A549 (cell line): ENCODE measurements at regions not wholly inside any gene's neighbourhood (a gene's known extent, or its start where the extent isn't known, plus 50 kb on each side); places are given as distances from the start of the nearest gene placed in this dataset.

ENCODE experiments used
- ATAC-seq, 2 experiments: fragments of 200-7000 bp in 1 of 2; fragments of >200 bp in 1 of 2; cut with Nextera tagmentation in 1 of 2; cut with Tn5 transposase in 1 of 2; 3 replicates each; pipeline versions ENCODE4 v1.8.0 to v1.9.1; 2018 to 2020; ENCODE audit warnings: mild to moderate bottlenecking in 1 of 2, moderate library complexity in 1 of 2
- CTCF ChIA-PET: fragments of 300-600 bp; sonication (Branson Sonifier 250); formaldehyde crosslinking; extraction: SDS; loops from one replicate; lab custom pipeline; 2021; ENCODE audit warnings: antibody characterized with exemption, inconsistent platforms; lab: Yijun Ruan, JAX
- POLR2A ChIA-PET: fragments of 350-600 bp; formaldehyde crosslinking; extraction: SDS; loops from one replicate; lab custom pipeline; 2021; ENCODE audit warnings: antibody characterized with exemption, inconsistent platforms; lab: Yijun Ruan, JAX
- DNase-seq, 2 experiments: peaks; one replicate each; pipeline versions ENCODE4 v3.0.0 to v3.0.0-alpha.2; 2011 to 2016; ENCODE audit warnings: low read depth in 1 of 2, low spot score in 1 of 2
- FAIRE-seq: peaks from 2 replicates; lab custom pipeline; 2011; peaks lifted over from hg19 to GRCh38; lab: Jason Lieb, UNC
- H3K27ac ChIP-seq, 2 experiments: fragments of >200 bp; sonication (Bioruptor Twin); formaldehyde crosslinking; 3 replicates each; pipeline ENCODE4 v1.5.1; 2016 to 2017
- H3K4me1 ChIP-seq: fragments of >200 bp; sonication (Bioruptor Twin); formaldehyde crosslinking; 3 replicates; pipeline ENCODE4 v1.6.1; 2016
- H3K4me2 ChIP-seq: fragments of >200 bp; sonication (Bioruptor Twin); formaldehyde crosslinking; 3 replicates; pipeline ENCODE4 v1.6.1; 2016
- H3K4me3 ChIP-seq: fragments of >200 bp; sonication (Bioruptor Twin); formaldehyde crosslinking; 3 replicates; pipeline ENCODE4 v1.5.1; 2016
- H3K9me3 ChIP-seq: fragments of >200 bp; sonication (Bioruptor Twin); formaldehyde crosslinking; 3 replicates; pipeline ENCODE4 v1.6.1; 2016
- ATOH8 ChIP-seq: fragments of 250-450 bp; sonication (Bioruptor Pico); IDR thresholded peaks from 2 replicates; pipeline ENCODE4 v1.5.0; 2020; ENCODE audit warnings: low read depth, mild to moderate bottlenecking, moderate library complexity
- CHD4 ChIP-seq: fragments of 200-600 bp; sonication (generic); IDR thresholded peaks from 2 replicates; pipeline ENCODE4 v1.6.1; 2016; ENCODE audit warnings: antibody characterized with exemption, mild to moderate bottlenecking, borderline replicate concordance
- CTCF ChIP-seq: fragments of >200 bp; sonication (Bioruptor Twin); formaldehyde crosslinking; IDR thresholded peaks from 3 replicates; pipeline ENCODE4 v1.5.1; 2016
- E2F6 ChIP-seq: IDR thresholded peaks from 2 replicates; pipeline ENCODE4 v1.6.1; 2012; ENCODE audit warnings: low read depth, borderline replicate concordance
- EHF ChIP-seq: fragments of 250-450 bp; sonication (Bioruptor Pico); IDR thresholded peaks from 2 replicates; pipeline ENCODE4 v1.5.0; 2020; ENCODE audit warnings: mild to moderate bottlenecking
- EP300 ChIP-seq, 2 experiments: fragments of >200 bp; sonication (Bioruptor Twin); formaldehyde crosslinking; IDR thresholded peaks; 2 replicates in 1 of 2; 3 replicates in 1 of 2; pipeline ENCODE4 v1.6.1; 2016 to 2017
- FOSB ChIP-seq: fragments of 250-450 bp; sonication (Bioruptor Pico); IDR thresholded peaks from 2 replicates; pipeline ENCODE4 v1.5.0; 2020; ENCODE audit warnings: mild to moderate bottlenecking, moderate library complexity
- FOXS1 ChIP-seq: fragments of 250-450 bp; sonication (Bioruptor Pico); IDR thresholded peaks from 2 replicates; pipeline ENCODE4 v1.5.0; 2020; ENCODE audit warnings: mild to moderate bottlenecking, moderate library complexity
- GATA3 ChIP-seq: IDR thresholded peaks from 2 replicates; pipeline ENCODE4 v1.6.1; 2012; ENCODE audit warnings: borderline replicate concordance
- HES2 ChIP-seq: fragments of >200 bp; sonication (Bioruptor Twin); formaldehyde crosslinking; IDR thresholded peaks from 2 replicates; pipeline ENCODE4 v1.6.1; 2016
- HOXB13 ChIP-seq: fragments of 250-450 bp; sonication (Bioruptor Pico); IDR thresholded peaks from 2 replicates; pipeline ENCODE4 v1.5.0; 2020; ENCODE audit warnings: low read depth, mild to moderate bottlenecking, moderate library complexity
- HOXB5 ChIP-seq: fragments of 250-450 bp; sonication (Bioruptor Pico); IDR thresholded peaks from 2 replicates; pipeline ENCODE4 v1.5.0; 2020; ENCODE audit warnings: mild to moderate bottlenecking, moderate library complexity
- JUNB ChIP-seq: fragments of >200 bp; sonication (Bioruptor Twin); formaldehyde crosslinking; IDR thresholded peaks from 2 replicates; pipeline ENCODE4 v1.6.1; 2016
- MAZ ChIP-seq: fragments of 150-350 bp; IDR thresholded peaks from 2 replicates; pipeline ENCODE4 v1.6.1; 2014; ENCODE audit warnings: antibody characterized with exemption, low read depth, low read length, borderline replicate concordance
- NPAS2 ChIP-seq: fragments of 250-450 bp; sonication (Bioruptor Pico); IDR thresholded peaks from 2 replicates; pipeline ENCODE4 v1.8.0; 2022; ENCODE audit warnings: mild to moderate bottlenecking, moderate library complexity, borderline replicate concordance
- POLR2AphosphoS2 ChIP-seq: conservative IDR thresholded peaks from 2 replicates; pipeline ENCODE4 v1.6.1; 2012; ENCODE audit warnings: low read length, improper control_type of control experiment, inconsistent platforms
- RAD21 ChIP-seq, 2 experiments: fragments of >200 bp in 1 of 2; sonication (Bioruptor Twin) in 1 of 2; formaldehyde crosslinking in 1 of 2; IDR thresholded peaks in 1 of 2; conservative IDR thresholded peaks in 1 of 2; 2 replicates in 1 of 2; 3 replicates in 1 of 2; pipeline ENCODE4 v1.6.1; 2012 to 2018; ENCODE audit warnings: inconsistent platforms in 1 of 2
- REST ChIP-seq: fragments of 200-600 bp; sonication (generic); IDR thresholded peaks from 2 replicates; pipeline ENCODE4 v1.6.1; 2016; ENCODE audit warnings: antibody characterized with exemption, mild to moderate bottlenecking, moderate library complexity
- RNF2 ChIP-seq: fragments of 200-600 bp; sonication (generic); IDR thresholded peaks from 2 replicates; pipeline ENCODE4 v1.6.1; 2016; ENCODE audit warnings: low read depth, mild to moderate bottlenecking, antibody characterized with exemption, moderate library complexity, borderline replicate concordance
- ZFP36 ChIP-seq: fragments of 450-650 bp; IDR thresholded peaks from 2 replicates; pipeline ENCODE4 v1.6.1; 2014; ENCODE audit warnings: borderline replicate concordance; ENCODE audit not compliant: partially characterized antibody
- ZNF302 ChIP-seq: fragments of 250-450 bp; sonication (Bioruptor Pico); IDR thresholded peaks from 2 replicates; pipeline ENCODE4 v1.9.0; 2021; ENCODE audit warnings: inconsistent platforms, mild to moderate bottlenecking, moderate library complexity
- ZSCAN20 ChIP-seq: fragments of 250-450 bp; sonication (Bioruptor Pico); IDR thresholded peaks from 2 replicates; pipeline ENCODE4 v1.8.0; 2022; ENCODE audit warnings: mild to moderate bottlenecking, moderate library complexity
- WGBS: methylation state at CpG from one replicate; pipeline ENCODE4 v1.1.6; 2017; ENCODE audit errors: missing lambda C conversion rate; 5-methylcytosine and 5-hydroxymethylcytosine counted together

GRCh38 chr1:200291106-200291505, 118.7 kb downstream of the ZNF281 start:
- no peak for FAIRE-seq
- H3K9me3 ChIP-seq, result no peaks in the 10 kb centered on the region
- CTCF ChIA-PET, result interaction anchor here (1.3 to 1.6 kb wide), 2 partner anchors 11 to 17 kb away, joined by 4 to 5 read pairs; no protein-coding TSS in a partner anchor
- no peak overlapping the region for H3K4me3 ChIP-seq
- 65% methylated on average over 2 of the region's 2 CpGs for WGBS
- no peak overlapping the region for H3K4me2 ChIP-seq
- POLR2A ChIA-PET, result no interaction called here
- no peak for TF ChIP-seq EHF (CRISPR knock-in tag)
- TF ChIP-seq GATA3, result no peak
- peaks cover 12% of the 10 kb centered on the region for H3K4me1 ChIP-seq
- no peak overlapping the region for H3K27ac ChIP-seq
- ATAC-seq, result no peak
- DNase-seq, result no peak

- POLR2A ChIA-PET, result no interaction called here
- Histone ChIP-seq H3K4me1 (peaks cover 7% of the 10 kb centered on the region; the same call in 2 of the 3 replicates), H3K9me3 (no peaks in the 10 kb centered on the region), H3K4me2 (no peak overlapping the region), H3K27ac (peak overlapping the region in 1 of 2 experiments; percentile 33; a peak in 1 of 6 replicates), H3K4me3 (no peak overlapping the region)
- ATAC-seq (peak; percentile 90 to 96), FAIRE-seq (no peak), DNase-seq (peak; percentile 51 to 57)
- TF ChIP-seq HOXB13, result no peak
- TF ChIP-seq CTCF, result 0 out of 3 replicates have a peak, but pooled peaks have one; percentile 6
- CTCF ChIA-PET, result interaction anchor here (1.3 to 1.6 kb wide), 2 partner anchors 10 to 18 kb away, joined by 4 to 5 read pairs; no protein-coding TSS in a partner anchor
- WGBS, result 72% methylated on average over 5 of the region's 5 CpGs
Measured at GRCh38 chr1:200290010-200290685, 119.7 kb downstream of the ZNF281 start.

GRCh38 chr1:200288226-200288625, 121.6 kb downstream of the ZNF281 start:
- Histone ChIP-seq H3K9me3 (no peaks in the 10 kb centered on the region), H3K4me2 (no peak overlapping the region), H3K4me3 (no peak overlapping the region), H3K4me1 (peaks cover 7% of the 10 kb centered on the region; the same call in 2 of the 3 replicates), H3K27ac (peak overlapping the region in 1 of 2 experiments; percentile 22; a peak in 2 of 6 replicates)
- ATAC-seq (no peak), DNase-seq (no peak), FAIRE-seq (no peak)
- POLR2A ChIA-PET, result no interaction called here
- CTCF ChIA-PET, result interaction anchor here (0.6 to 1.7 kb wide), 6 partner anchors 8 to 275 kb away, joined by 3 to 7 read pairs (median 3); no protein-coding TSS in a partner anchor
- WGBS, result 82% methylated on average over 5 of the region's 5 CpGs
- TF ChIP-seq CHD4 (no peak), POLR2AphosphoS2 (no peak), EP300 (IDR thresholded peaks at IDR 0.05) (no peak), ZSCAN20 (CRISPR knock-in tag) (no peak), RAD21 (conservative IDR thresholded peaks at IDR 0.05 in 1 of 2, IDR thresholded peaks at IDR 0.05 in 1 of 2) (no peak), JUNB (no peak), ATOH8 (no peak), CTCF (no peak), ZNF302 (CRISPR knock-in tag) (no peak), FOSB (CRISPR knock-in tag) (no peak), FOXS1 (CRISPR knock-in tag) (no peak), ZFP36 (no peak), NPAS2 (no peak), HOXB5 (no peak), HES2 (no peak), MAZ (no peak), REST (no peak), E2F6 (no peak), RNF2 (no peak)
